ENCODE measurements at regions not wholly inside any gene's neighbourhood (a gene's known extent, or its start where the extent isn't known, plus 50 kb on each side); places are given as distances from the start of the nearest gene placed in this dataset.

DNA sequence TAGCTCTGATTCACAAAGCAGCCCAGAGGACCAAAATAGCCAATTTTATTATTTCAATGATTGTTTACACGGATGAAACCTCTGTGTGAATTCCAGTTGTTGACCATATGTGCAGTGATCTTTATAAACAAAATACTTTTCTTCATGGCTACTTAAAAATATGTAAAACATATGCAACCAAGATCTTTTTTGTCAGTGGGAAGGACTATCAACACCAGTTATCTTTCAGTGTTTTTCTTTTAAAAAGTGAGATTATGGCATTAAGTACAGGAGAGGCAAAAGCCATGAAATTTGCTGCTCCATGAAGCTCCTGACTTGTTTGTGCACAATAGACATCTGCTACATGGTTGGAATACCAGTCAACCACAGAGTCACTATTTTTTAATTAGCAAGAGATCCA is 184.4 kb downstream of the DKK2 start:
- TF ChIP-seq, protein P1, sequence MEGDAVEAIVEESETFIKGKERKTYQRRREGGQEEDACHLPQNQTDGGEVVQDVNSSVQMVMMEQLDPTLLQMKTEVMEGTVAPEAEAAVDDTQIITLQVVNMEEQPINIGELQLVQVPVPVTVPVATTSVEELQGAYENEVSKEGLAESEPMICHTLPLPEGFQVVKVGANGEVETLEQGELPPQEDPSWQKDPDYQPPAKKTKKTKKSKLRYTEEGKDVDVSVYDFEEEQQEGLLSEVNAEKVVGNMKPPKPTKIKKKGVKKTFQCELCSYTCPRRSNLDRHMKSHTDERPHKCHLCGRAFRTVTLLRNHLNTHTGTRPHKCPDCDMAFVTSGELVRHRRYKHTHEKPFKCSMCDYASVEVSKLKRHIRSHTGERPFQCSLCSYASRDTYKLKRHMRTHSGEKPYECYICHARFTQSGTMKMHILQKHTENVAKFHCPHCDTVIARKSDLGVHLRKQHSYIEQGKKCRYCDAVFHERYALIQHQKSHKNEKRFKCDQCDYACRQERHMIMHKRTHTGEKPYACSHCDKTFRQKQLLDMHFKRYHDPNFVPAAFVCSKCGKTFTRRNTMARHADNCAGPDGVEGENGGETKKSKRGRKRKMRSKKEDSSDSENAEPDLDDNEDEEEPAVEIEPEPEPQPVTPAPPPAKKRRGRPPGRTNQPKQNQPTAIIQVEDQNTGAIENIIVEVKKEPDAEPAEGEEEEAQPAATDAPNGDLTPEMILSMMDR (IDR thresholded peaks at IDR 0.05; ENCODE audit: low read depth, low read length): no peak
- H3K27ac ChIP-seq: no peak overlapping the region
- no peaks in the 10 kb centered on the region for H3K27me3 ChIP-seq
- DNase-seq (ENCODE audit: low read depth in 1 of 2, low spot score in 1 of 2): no peak
- H3K4me3 ChIP-seq: no peak overlapping the region
- no peaks in the 10 kb centered on the region for H3K4me1 ChIP-seq (ENCODE audit: low read depth)
- H3K9me3 ChIP-seq (ENCODE audit: low read depth): no peaks in the 10 kb centered on the region
- no peaks in the 10 kb centered on the region for H3K36me3 ChIP-seq

DNA sequence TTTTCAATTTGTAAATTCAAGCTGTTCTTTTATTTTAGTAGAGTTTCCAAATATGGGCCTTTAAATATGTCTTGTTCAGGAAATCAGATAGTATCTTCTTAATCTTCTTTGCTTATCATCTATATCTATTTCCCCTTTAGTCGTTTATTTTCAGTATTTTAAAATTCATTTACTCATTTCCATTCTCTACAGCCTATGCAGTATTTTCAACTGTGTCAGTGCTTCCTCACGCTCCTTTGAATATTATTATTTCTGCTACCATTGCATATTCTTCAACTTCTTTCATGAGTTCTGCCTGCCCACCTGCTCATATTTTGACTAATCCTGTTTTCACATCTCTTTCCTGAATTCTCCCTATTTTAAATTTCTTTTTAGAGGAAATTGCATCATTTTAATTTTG is 185.4 kb downstream of the DKK2 start:
- TF ChIP-seq, protein P1 (IDR thresholded peaks at IDR 0.05; ENCODE audit: low read depth, low read length): no peak
- no peaks in the 10 kb centered on the region for H3K36me3 ChIP-seq
- H3K4me3 ChIP-seq: no peak overlapping the region
- H3K27ac ChIP-seq: no peak overlapping the region
- no peak for DNase-seq (ENCODE audit: low read depth in 1 of 2, low spot score in 1 of 2)
- H3K9me3 ChIP-seq (ENCODE audit: low read depth): no peaks in the 10 kb centered on the region
- H3K27me3 ChIP-seq: no peaks in the 10 kb centered on the region
- H3K4me1 ChIP-seq (ENCODE audit: low read depth): no peaks in the 10 kb centered on the region

DNA sequence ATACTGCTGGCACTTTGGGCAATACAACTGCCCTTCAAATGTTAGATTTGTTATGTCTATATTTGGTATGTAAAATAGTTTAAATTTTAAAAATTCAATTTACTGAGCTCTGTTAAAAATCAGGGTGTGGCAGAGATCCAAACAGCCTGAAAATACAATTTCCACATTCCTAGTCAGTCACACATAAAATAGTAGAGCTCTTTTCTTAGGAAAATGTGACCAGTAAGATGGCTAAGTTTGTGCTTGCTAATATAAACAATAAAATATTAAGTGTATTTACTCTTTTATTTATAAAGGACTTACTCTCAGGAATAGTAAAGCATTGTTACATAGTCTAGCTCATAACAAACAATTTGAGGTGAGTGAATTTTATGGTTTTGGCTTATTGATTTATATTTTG is 200.2 kb downstream of the DKK2 start:
- Histone ChIP-seq H3K4me1 (ENCODE audit: low read depth) (no peaks in the 10 kb centered on the region), H3K27ac (no peak overlapping the region), H3K9me3 (ENCODE audit: low read depth) (no peaks in the 10 kb centered on the region), H3K4me3 (no peak overlapping the region), H3K36me3 (no peaks in the 10 kb centered on the region), H3K27me3 (no peaks in the 10 kb centered on the region)
- TF ChIP-seq, protein P1 (IDR thresholded peaks at IDR 0.05; ENCODE audit: low read depth, low read length): no peak
- DNase-seq (ENCODE audit: low read depth in 1 of 2, low spot score in 1 of 2): no peak

DNA sequence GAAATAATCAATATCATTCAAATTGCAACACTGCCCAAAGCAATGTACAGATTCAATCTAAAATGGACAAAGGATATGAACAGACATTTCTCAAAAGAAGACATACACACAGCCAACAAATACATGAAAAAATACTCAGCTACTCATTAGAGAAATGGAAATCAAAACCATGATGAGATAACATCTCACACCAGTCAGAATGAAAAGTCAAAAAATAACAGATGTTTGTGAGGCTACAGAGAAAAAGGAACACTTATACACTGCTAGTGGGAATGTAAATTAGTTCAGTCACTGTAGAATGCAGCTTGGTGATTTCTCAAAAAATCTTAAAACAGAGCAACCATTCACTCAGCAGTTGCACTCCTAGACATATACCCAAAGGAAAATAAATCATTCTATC is 205.2 kb downstream of the DKK2 start:
- Histone ChIP-seq H3K36me3 (no peaks in the 10 kb centered on the region), H3K9me3 (ENCODE audit: low read depth) (no peaks in the 10 kb centered on the region), H3K27ac (no peak overlapping the region), H3K4me3 (no peak overlapping the region), H3K27me3 (no peaks in the 10 kb centered on the region), H3K4me1 (ENCODE audit: low read depth) (no peaks in the 10 kb centered on the region)
- TF ChIP-seq, protein P1 (IDR thresholded peaks at IDR 0.05; ENCODE audit: low read depth, low read length): no peak
- no peak for DNase-seq (ENCODE audit: low read depth in 1 of 2, low spot score in 1 of 2)

DNA sequence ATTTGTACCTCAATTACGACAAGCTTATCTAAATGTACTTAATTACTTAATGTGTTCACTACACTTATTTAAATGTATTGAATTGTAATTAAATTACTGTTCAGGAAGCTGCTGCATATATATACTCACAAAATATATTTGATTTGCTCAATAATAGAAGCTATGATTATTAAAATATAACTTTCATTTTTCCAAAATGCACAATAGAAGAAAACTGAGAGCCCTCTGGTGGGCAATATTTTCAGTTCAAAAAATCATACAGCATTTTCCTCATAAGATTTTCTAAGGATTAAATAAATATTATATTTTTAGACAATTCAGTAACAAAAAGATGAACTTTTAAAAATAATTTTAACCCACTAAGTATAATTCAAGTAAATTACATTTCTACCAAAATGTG is 217.3 kb downstream of the DKK2 start:
- Histone ChIP-seq H3K4me3 (no peak overlapping the region), H3K4me1 (ENCODE audit: low read depth) (no peaks in the 10 kb centered on the region), H3K27me3 (no peaks in the 10 kb centered on the region), H3K9me3 (ENCODE audit: low read depth) (no peaks in the 10 kb centered on the region), H3K36me3 (no peaks in the 10 kb centered on the region), H3K27ac (no peak overlapping the region)
- DNase-seq (ENCODE audit: low read depth in 1 of 2, low spot score in 1 of 2): peak in 1 of 2 donors; percentile 1
- TF ChIP-seq, protein P1 (IDR thresholded peaks at IDR 0.05; ENCODE audit: low read depth, low read length): peak; percentile 29

DNA sequence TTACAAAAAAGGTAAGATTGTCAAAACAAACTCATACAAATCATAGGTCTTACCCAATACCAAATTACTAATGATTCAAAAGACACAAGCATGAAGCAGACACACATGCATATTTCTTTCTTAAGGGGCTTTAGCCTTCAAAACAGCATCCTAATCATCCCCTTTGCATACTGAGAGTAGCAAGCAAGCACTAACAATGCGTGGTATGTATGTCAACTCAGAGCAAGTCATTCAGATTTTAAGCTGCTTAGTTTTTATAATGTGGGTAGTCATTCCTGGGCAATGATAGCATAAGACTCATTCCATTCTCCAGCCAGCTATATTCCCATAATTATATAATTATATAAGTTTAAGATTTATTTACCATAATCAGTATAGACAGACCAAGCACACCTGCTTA is 219.6 kb downstream of the DKK2 start:
- Histone ChIP-seq H3K27ac (no peak overlapping the region), H3K9me3 (ENCODE audit: low read depth) (no peaks in the 10 kb centered on the region), H3K27me3 (no peaks in the 10 kb centered on the region), H3K36me3 (no peaks in the 10 kb centered on the region), H3K4me3 (no peak overlapping the region), H3K4me1 (ENCODE audit: low read depth) (no peaks in the 10 kb centered on the region)
- no peak for DNase-seq (ENCODE audit: low read depth in 1 of 2, low spot score in 1 of 2)
- TF ChIP-seq, protein P1 (IDR thresholded peaks at IDR 0.05; ENCODE audit: low read depth, low read length): no peak

Measured in cardiac muscle cell (in vitro differentiated cells and primary cell).